Lung (tissue), 11 donors: ENCODE measurements at regions not wholly inside any gene's neighbourhood (a gene's known extent, or its start where the extent isn't known, plus 50 kb on each side); places are given as distances from the start of the nearest gene placed in this dataset.

ENCODE experiments used
- ATAC-seq: fragments of 200-7000 bp; cut with Tn5 transposase; one replicate; pipeline ENCODE4 v1.9.1; 2020; ENCODE audit warnings: moderate number of reproducible peaks; ENCODE audit not compliant: insufficient read depth, low FRiP score
- DNase-seq, 3 donors: peaks; one replicate each; pipeline ENCODE4 v3.0.0-alpha.2; 2013 to 2017
- H3K27ac ChIP-seq, 2 donors: one replicate each; pipeline ENCODE4 v1.5.1; 2013; ENCODE audit warnings: mild to moderate bottlenecking in 2 of 2, moderate library complexity in 2 of 2, control low read depth in 1 of 2, inconsistent platforms in 1 of 2, low read depth in 1 of 2, low read length in 1 of 2
- H3K27me3 ChIP-seq, 3 donors: one replicate each; pipeline ENCODE4 v1.5.1; 2013; ENCODE audit warnings: low read length in 2 of 3; ENCODE audit not compliant: control insufficient read depth in 3 of 3, insufficient read depth in 3 of 3
- H3K36me3 ChIP-seq, 4 donors: one replicate each; pipeline ENCODE4 v1.5.1; 2013; ENCODE audit warnings: low read length in 4 of 4, mild to moderate bottlenecking in 1 of 4, moderate library complexity in 1 of 4; ENCODE audit not compliant: control insufficient read depth in 4 of 4, insufficient read depth in 4 of 4
- H3K4me1 ChIP-seq, 5 donors: one replicate each; pipeline ENCODE4 v1.5.1; 2013; ENCODE audit warnings: low read length in 5 of 5, mild to moderate bottlenecking in 2 of 5, moderate library complexity in 1 of 5; ENCODE audit not compliant: control insufficient read depth in 5 of 5, insufficient read depth in 5 of 5
- H3K4me3 ChIP-seq: one replicate; pipeline ENCODE4 v1.5.1; 2013; ENCODE audit warnings: mild to moderate bottlenecking, control low read depth, moderate library complexity
- H3K9ac ChIP-seq, 2 donors: one replicate each; pipeline ENCODE4 v1.5.1; 2013; ENCODE audit warnings: low read length in 2 of 2, control low read depth in 1 of 2; ENCODE audit not compliant: insufficient read depth in 1 of 2
- H3K9me3 ChIP-seq, 4 donors: one replicate each; pipeline ENCODE4 v1.5.1; 2013; ENCODE audit warnings: low read length in 3 of 4, mild to moderate bottlenecking in 1 of 4, moderate library complexity in 1 of 4; ENCODE audit not compliant: control insufficient read depth in 4 of 4, insufficient read depth in 3 of 4
- CTCF ChIP-seq: IDR thresholded peaks from 2 replicates; pipeline ENCODE4 v1.5.1; 2012; ENCODE audit warnings: mild to moderate bottlenecking; ENCODE audit errors: control extremely low read depth, extremely low read depth
- WGBS, 2 donors: extraction: QIAGEN DNeasy Blood & Tissue Kit; methylation state at CpG; one replicate each; pipeline ENCODE4 v1.1.7; 2013; 5-methylcytosine and 5-hydroxymethylcytosine counted together
- donor health status: control.
- donor health status: control.
- donor health status: Bipolar disorder and iron deficiency.
- donor health status: healthy.
- donor health status: DM: yes; HTN: yes; CAD: no.

- Histone ChIP-seq H3K36me3 (no peaks in the 10 kb centered on the region), H3K4me1 (no peaks in the 10 kb centered on the region), H3K27me3 (no peaks in the 10 kb centered on the region), H3K4me3 (no peak overlapping the region), H3K9ac (no peak overlapping the region), H3K9me3 (no peaks in the 10 kb centered on the region), H3K27ac (no peak overlapping the region)
- TF ChIP-seq CTCF: no peak
- 30 to 49% methylated on average over 11 of the region's 11 CpGs for WGBS, 2 donors
- ATAC-seq (no peak), DNase-seq (peak in 2 of 3 donors; percentile 20 to 43)
These were observed 193.1 kb upstream of the SEMA3C start for GRCh38 chr7:81111781-81112540.

- Histone ChIP-seq H3K27ac (no peak overlapping the region), H3K4me1 (no peaks in the 10 kb centered on the region), H3K27me3 (no peaks in the 10 kb centered on the region), H3K9ac (no peak overlapping the region), H3K9me3 (no peaks in the 10 kb centered on the region), H3K36me3 (no peaks in the 10 kb centered on the region), H3K4me3 (no peak overlapping the region)
- no peak for TF ChIP-seq CTCF
- WGBS, 2 donors: 64 to 82% methylated on average over 1 of the region's 1 CpG
- ATAC-seq: no peak
- DNase-seq: no peak
These were observed 192.5 kb upstream of the SEMA3C start for GRCh38 chr7:81111358-81111757.

GRCh38 chr7:81110673-81111072 lies 191.8 kb upstream of the SEMA3C start:
- 78 to 89% methylated on average over 2 of the region's 2 CpGs for WGBS, 2 donors
- Histone ChIP-seq H3K9me3 (no peaks in the 10 kb centered on the region), H3K36me3 (no peaks in the 10 kb centered on the region), H3K9ac (no peak overlapping the region), H3K4me1 (no peaks in the 10 kb centered on the region), H3K27me3 (no peaks in the 10 kb centered on the region), H3K4me3 (no peak overlapping the region), H3K27ac (no peak overlapping the region)
- ATAC-seq: no peak
- no peak for DNase-seq
- no peak for TF ChIP-seq CTCF

GRCh38 chr7:81098213-81098612 lies 179.4 kb upstream of the SEMA3C start:
- ATAC-seq (no peak), DNase-seq (no peak)
- Histone ChIP-seq H3K36me3 (no peaks in the 10 kb centered on the region), H3K4me3 (no peak overlapping the region), H3K27ac (no peak overlapping the region), H3K4me1 (no peaks in the 10 kb centered on the region), H3K9ac (no peak overlapping the region), H3K9me3 (no peaks in the 10 kb centered on the region), H3K27me3 (no peaks in the 10 kb centered on the region)
- 81 to 91% methylated on average over 3 of the region's 3 CpGs for WGBS, 2 donors
- no peak for TF ChIP-seq CTCF
